Inflammatory macrophage treated with lipopolysaccharide for 4 hours (primary cell): ENCODE measurements at regions not wholly inside any gene's neighbourhood (a gene's known extent, or its start where the extent isn't known, plus 50 kb on each side); places are given as distances from the start of the nearest gene placed in this dataset.
A peak's percentile ranks its signal among the peaks of the same experiment; 100 is the strongest.
"Not testable (repeated sequence)": the region's sequence is repeated elsewhere in the genome, so short reads cannot be mapped to it uniquely, and the experiment has no call there.

ENCODE experiments used
- DNase-seq: peaks from one replicate; pipeline ENCODE4 v3.0.0-alpha.2; 2020

GRCh38 chr5:163022582-163023128, 414.7 kb upstream of the CCNG1 start:
- no peak for DNase-seq

- DNase-seq, result no peak
Observed at GRCh38 chr5:163023846-163024245, 413.5 kb upstream of the CCNG1 start.

GRCh38 chr5:163024936-163025335, 412.5 kb upstream of the CCNG1 start:
- no peak for DNase-seq

- DNase-seq, result no peak
Observed at GRCh38 chr5:163033656-163034055, 403.7 kb upstream of the CCNG1 start.

GRCh38 chr5:163041254-163041653, 396.1 kb upstream of the CCNG1 start:
- DNase-seq, result no peak

GRCh38 chr5:163079618-163080017, 357.8 kb upstream of the CCNG1 start:
- peak; percentile 1 for DNase-seq

- no peak for DNase-seq
Observed at GRCh38 chr5:163089230-163089629, 348.2 kb upstream of the CCNG1 start.

- no peak for DNase-seq
Observed at GRCh38 chr5:163089926-163090325, 347.5 kb upstream of the CCNG1 start.

- no peak for DNase-seq
Observed at GRCh38 chr5:163094492-163095180, 342.8 kb upstream of the CCNG1 start.

GRCh38 chr5:163104464-163104863, 332.9 kb upstream of the CCNG1 start:
- DNase-seq, result peak; percentile 5

- DNase-seq, result no peak
Observed at GRCh38 chr5:163105456-163105855, 331.9 kb upstream of the CCNG1 start.

GRCh38 chr5:163106098-163106497, 331.3 kb upstream of the CCNG1 start:
- peak; percentile 11 for DNase-seq

GRCh38 chr5:163108351-163108750, 329.0 kb upstream of the CCNG1 start:
- DNase-seq, result no peak

- no peak for DNase-seq
Observed at GRCh38 chr5:163115011-163115410, 322.4 kb upstream of the CCNG1 start.

GRCh38 chr5:163116618-163117017, 320.8 kb upstream of the CCNG1 start:
- not testable (repeated sequence) for DNase-seq

- no peak for DNase-seq
Observed at GRCh38 chr5:163134061-163134460, 303.3 kb upstream of the CCNG1 start.

GRCh38 chr5:163135849-163136248, 301.5 kb upstream of the CCNG1 start:
- DNase-seq, result no peak

GRCh38 chr5:163161512-163161911, 275.9 kb upstream of the CCNG1 start:
- DNase-seq, result no peak

- no peak for DNase-seq
Observed at GRCh38 chr5:163162645-163163044, 274.8 kb upstream of the CCNG1 start.

GRCh38 chr5:163163858-163164257, 273.5 kb upstream of the CCNG1 start:
- no peak for DNase-seq

GRCh38 chr5:163165277-163165676, 272.1 kb upstream of the CCNG1 start:
- no peak for DNase-seq

- not testable (repeated sequence) for DNase-seq
Observed at GRCh38 chr5:163170161-163170560, 267.2 kb upstream of the CCNG1 start.

GRCh38 chr5:163172540-163173338, 264.7 kb upstream of the CCNG1 start:
- DNase-seq, result no peak

GRCh38 chr5:163177971-163178370, 259.4 kb upstream of the CCNG1 start:
- no peak for DNase-seq
